ENCODE measurements at regions not wholly inside any gene's neighbourhood (a gene's known extent, or its start where the extent isn't known, plus 50 kb on each side); places are given as distances from the start of the nearest gene placed in this dataset.

- DNase-seq (ENCODE audit: low spot score): no peak
- no peak overlapping the region for H3K27ac ChIP-seq
- ChIA-PET POLR2A (ENCODE audit: low non-redundant PET) (interaction anchor here (0.6 kb wide), 1 partner anchor 14 kb away, joined by 3 read pairs; no protein-coding TSS in a partner anchor), CTCF (interaction anchor here (0.6 kb wide), 1 partner anchor 498 kb away, joined by 4 read pairs; no protein-coding TSS in a partner anchor)
- TF ChIP-seq CTCF (conservative IDR thresholded peaks at IDR 0.05; ENCODE audit: low read depth): no peak
Observed at GRCh38 chr1:29772584-29773100, 536.3 kb downstream of the PTPRU start.

GRCh38 chr1:29767769-29768425 lies 531.6 kb downstream of the PTPRU start:
- no peak for TF ChIP-seq CTCF (conservative IDR thresholded peaks at IDR 0.05; ENCODE audit: low read depth)
- POLR2A ChIA-PET (ENCODE audit: low non-redundant PET): no interaction called here
- CTCF ChIA-PET: no interaction called here
- no peak overlapping the region for H3K27ac ChIP-seq
- no peak for DNase-seq (ENCODE audit: low spot score)

- H3K27ac ChIP-seq: no peak overlapping the region
- CTCF ChIA-PET: no interaction called here
Observed at GRCh38 chr1:29767088-29767685, 530.9 kb downstream of the PTPRU start.

GRCh38 chr1:29762635-29763034 lies 526.3 kb downstream of the PTPRU start:
- no peak for TF ChIP-seq CTCF (conservative IDR thresholded peaks at IDR 0.05; ENCODE audit: low read depth)
- POLR2A ChIA-PET (ENCODE audit: low non-redundant PET): no interaction called here
- no peak overlapping the region for H3K27ac ChIP-seq
- CTCF ChIA-PET: no interaction called here
- DNase-seq (ENCODE audit: low spot score): no peak

More at GRCh38 chr1:29767088-29767685, 530.9 kb downstream of the PTPRU start:
- POLR2A ChIA-PET (ENCODE audit: low non-redundant PET): no interaction called here
- DNase-seq (ENCODE audit: low spot score): no peak
- no peak for TF ChIP-seq CTCF (conservative IDR thresholded peaks at IDR 0.05; ENCODE audit: low read depth)

- no peak for TF ChIP-seq CTCF (conservative IDR thresholded peaks at IDR 0.05; ENCODE audit: low read depth)
- POLR2A ChIA-PET (ENCODE audit: low non-redundant PET): no interaction called here
- CTCF ChIA-PET: interaction anchor here (0.7 kb wide), 1 partner anchor 384 kb away, joined by 3 read pairs; no protein-coding TSS in a partner anchor
- no peak overlapping the region for H3K27ac ChIP-seq
- DNase-seq (ENCODE audit: low spot score): no peak
Observed at GRCh38 chr1:29761159-29761928, 525.0 kb downstream of the PTPRU start.

- TF ChIP-seq CTCF (conservative IDR thresholded peaks at IDR 0.05; ENCODE audit: low read depth): no peak
- ChIA-PET CTCF (interaction anchor here (0.6 kb wide), 2 partner anchors 52 to 366 kb away, joined by 3 to 4 read pairs; no protein-coding TSS in a partner anchor), POLR2A (ENCODE audit: low non-redundant PET) (no interaction called here)
- no peak for DNase-seq (ENCODE audit: low spot score)
- H3K27ac ChIP-seq: no peak overlapping the region
Observed at GRCh38 chr1:29760067-29760564, 523.8 kb downstream of the PTPRU start.

Measured in RWPE1 (cell line).